HUES64 (cell line): ENCODE measurements at regions not wholly inside any gene's neighbourhood (a gene's known extent, or its start where the extent isn't known, plus 50 kb on each side); places are given as distances from the start of the nearest gene placed in this dataset.
"Not testable (repeated sequence)": the region's sequence is repeated elsewhere in the genome, so short reads cannot be mapped to it uniquely, and the experiment has no call there.

Source experiments
- H3K27ac ChIP-seq: 2 replicates; pipeline ENCODE4 v1.7.0; 2013; ENCODE audit warnings: low read depth, low read length, inconsistent platforms
- H3K27me3 ChIP-seq: 2 replicates; pipeline ENCODE4 v1.6.1; 2013; ENCODE audit warnings: mild to moderate bottlenecking, low read length; ENCODE audit not compliant: insufficient read depth
- H3K36me3 ChIP-seq: 2 replicates; pipeline ENCODE4 v1.6.1; 2013; ENCODE audit warnings: mild to moderate bottlenecking, low read length; ENCODE audit not compliant: insufficient read depth
- H3K4me1 ChIP-seq: 2 replicates; pipeline ENCODE4 v1.6.1; 2013; ENCODE audit warnings: mild to moderate bottlenecking, low read length, moderate library complexity; ENCODE audit not compliant: insufficient read depth
- H3K4me3 ChIP-seq: 2 replicates; pipeline ENCODE4 v1.5.1; 2013; ENCODE audit warnings: mild to moderate bottlenecking, low read length, moderate library complexity
- H3K9ac ChIP-seq: 2 replicates; pipeline ENCODE4 v1.6.1; 2013; ENCODE audit warnings: mild to moderate bottlenecking, low read depth, low read length
- H3K9me3 ChIP-seq: 2 replicates; pipeline ENCODE4 v1.6.1; 2013; ENCODE audit warnings: low read depth, low read length; ENCODE audit not compliant: insufficient read depth
- WGBS: fragments of 150-250, 120-280 bp; methylation state at CpG from one replicate; pipeline ENCODE4 v1.1.7; 2013; ENCODE audit warnings: missing lambda C conversion rate; 5-methylcytosine and 5-hydroxymethylcytosine counted together

DNA sequence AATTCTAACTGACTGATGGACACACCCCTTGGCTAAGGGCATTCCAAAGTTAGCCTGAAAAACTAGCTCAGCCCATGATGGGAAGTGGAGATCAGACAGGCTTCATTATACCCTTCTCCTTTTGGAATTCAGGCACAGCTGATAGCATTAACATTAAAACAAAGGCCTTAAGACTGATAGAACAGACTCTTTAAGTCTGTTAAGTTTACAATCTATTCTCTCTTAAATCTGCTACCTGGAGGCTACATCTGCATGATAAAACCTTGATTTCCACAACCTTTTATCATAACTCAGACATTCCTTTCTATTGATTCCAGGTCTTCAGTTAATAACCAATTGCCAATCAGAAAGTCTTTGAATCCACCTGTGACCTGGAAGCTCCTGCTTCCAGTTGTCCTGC, 281.4 kb downstream of the TUSC1 start:
- no peaks in the 10 kb centered on the region for H3K27me3 ChIP-seq
- H3K27ac ChIP-seq: peak overlapping the region; percentile 100
- H3K9ac ChIP-seq: peak overlapping the region; percentile 42

GRCh38 chr9:25381141-25381540, 297.1 kb downstream of the TUSC1 start:
- Histone ChIP-seq H3K4me1 (no peaks in the 10 kb centered on the region; the same call in 1 of the 2 replicates), H3K27ac (no peak overlapping the region), H3K4me3 (no peak overlapping the region), H3K36me3 (no peaks in the 10 kb centered on the region), H3K9me3 (no peaks in the 10 kb centered on the region), H3K27me3 (no peaks in the 10 kb centered on the region), H3K9ac (no peak overlapping the region)
- 100% methylated on average over 1 of the region's 1 CpG for WGBS

More for the DNA sequence above, 281.4 kb downstream of the TUSC1 start:
- Histone ChIP-seq H3K9me3 (peaks cover 29% of the 10 kb centered on the region), H3K36me3 (peaks cover 18% of the 10 kb centered on the region), H3K4me1 (peaks cover 31% of the 10 kb centered on the region), H3K4me3 (no peak overlapping the region)

- 94% methylated on average over 10 of the region's 10 CpGs for WGBS
- no peaks in the 10 kb centered on the region for H3K27me3 ChIP-seq
Measured at GRCh38 chr9:25377039-25377438, 301.2 kb downstream of the TUSC1 start.

GRCh38 chr9:25374281-25374680, 304.0 kb downstream of the TUSC1 start:
- 98% methylated on average over 1 of the region's 1 CpG for WGBS
- H3K36me3 ChIP-seq: no peaks in the 10 kb centered on the region
- no peaks in the 10 kb centered on the region for H3K4me1 ChIP-seq
- no peak overlapping the region for H3K4me3 ChIP-seq
- H3K27me3 ChIP-seq: no peaks in the 10 kb centered on the region
- H3K9ac ChIP-seq: no peak overlapping the region
- no peaks in the 10 kb centered on the region for H3K9me3 ChIP-seq
- H3K27ac ChIP-seq: no peak overlapping the region

More at GRCh38 chr9:25377039-25377438, 301.2 kb downstream of the TUSC1 start:
- no peak overlapping the region for H3K4me3 ChIP-seq
- H3K4me1 ChIP-seq: no peaks in the 10 kb centered on the region
- H3K9ac ChIP-seq: no peak overlapping the region
- no peak overlapping the region for H3K27ac ChIP-seq
- no peaks in the 10 kb centered on the region for H3K9me3 ChIP-seq
- no peaks in the 10 kb centered on the region for H3K36me3 ChIP-seq

- no peaks in the 10 kb centered on the region for H3K36me3 ChIP-seq
- H3K9ac ChIP-seq: no peak overlapping the region
- H3K4me3 ChIP-seq: no peak overlapping the region
- H3K27me3 ChIP-seq: no peaks in the 10 kb centered on the region
- 100% methylated on average over 1 of the region's 1 CpG for WGBS
- H3K9me3 ChIP-seq: no peaks in the 10 kb centered on the region
- H3K4me1 ChIP-seq: no peaks in the 10 kb centered on the region
- no peak overlapping the region for H3K27ac ChIP-seq
Measured at GRCh38 chr9:25366906-25367305, 311.3 kb downstream of the TUSC1 start.

DNA sequence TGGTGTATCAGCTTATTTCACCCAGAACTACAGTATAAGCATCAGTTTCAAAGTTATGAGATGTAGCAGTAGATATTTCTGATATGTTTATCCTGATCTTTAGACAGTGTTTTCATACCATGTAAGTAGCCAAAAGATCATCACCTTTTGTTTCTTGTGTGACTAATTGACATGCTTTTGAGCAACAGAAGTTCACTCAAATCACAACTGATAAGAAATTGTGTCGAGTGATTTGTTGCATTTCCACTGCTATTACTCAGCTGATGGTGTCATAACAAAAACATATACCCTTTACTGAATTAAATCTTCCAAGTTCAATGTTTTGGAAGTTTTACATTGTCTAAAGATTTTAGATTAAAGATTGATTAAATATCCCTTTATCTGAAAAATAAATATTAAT, 324.5 kb downstream of the TUSC1 start:
- Histone ChIP-seq H3K27ac (no peak overlapping the region), H3K9me3 (peaks cover 27% of the 10 kb centered on the region), H3K4me3 (no peak overlapping the region), H3K9ac (no peak overlapping the region), H3K36me3 (no peaks in the 10 kb centered on the region), H3K4me1 (no peaks in the 10 kb centered on the region), H3K27me3 (no peaks in the 10 kb centered on the region)
- whole genome bisulfite sequencing: 100% methylated on average over 1 of the region's 1 CpG

DNA sequence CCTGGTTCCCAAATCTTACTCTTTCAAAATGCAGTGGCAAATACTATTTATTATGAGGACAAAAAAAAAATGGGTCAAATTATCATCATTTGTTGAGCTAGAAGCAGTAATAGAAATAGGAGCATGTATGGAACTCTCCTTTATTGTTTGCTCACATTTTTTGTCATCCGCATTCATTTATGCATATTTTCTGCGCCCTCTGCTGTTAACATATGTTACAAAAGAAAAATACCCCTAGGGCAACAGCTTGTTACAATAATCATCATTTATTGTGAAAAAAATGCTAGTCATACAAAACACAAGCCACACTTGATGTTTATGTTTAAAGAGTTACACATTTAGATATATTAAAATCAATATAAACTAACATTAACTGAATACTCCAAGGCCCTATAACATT, 328.2 kb downstream of the TUSC1 start:
- WGBS: 100% methylated on average over 2 of the region's 2 CpGs
- H3K9ac ChIP-seq: no peak overlapping the region
- H3K36me3 ChIP-seq: no peaks in the 10 kb centered on the region
- H3K27me3 ChIP-seq: no peaks in the 10 kb centered on the region
- no peaks in the 10 kb centered on the region for H3K9me3 ChIP-seq
- H3K4me3 ChIP-seq: no peak overlapping the region
- H3K4me1 ChIP-seq: no peaks in the 10 kb centered on the region
- no peak overlapping the region for H3K27ac ChIP-seq

DNA sequence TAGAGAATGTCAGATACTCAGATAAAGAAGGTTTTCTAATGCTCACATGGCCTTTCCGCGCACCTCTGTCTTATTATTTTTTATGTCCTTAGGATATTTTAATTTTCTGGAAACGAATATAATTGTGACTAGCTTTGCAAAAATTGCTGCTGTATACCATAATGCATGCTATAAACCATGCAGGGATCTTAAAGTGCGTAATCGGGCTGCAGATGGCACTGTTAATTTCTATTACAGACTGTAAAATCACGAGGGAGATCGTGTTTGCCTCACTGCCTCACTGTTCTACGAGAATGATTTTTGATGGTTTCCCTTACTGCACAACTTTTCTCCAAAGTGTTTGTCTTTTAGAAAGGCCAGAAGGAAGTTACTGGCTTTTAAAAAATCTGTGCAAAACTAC, 356.1 kb downstream of the TUSC1 start:
- no peaks in the 10 kb centered on the region for H3K9me3 ChIP-seq
- 94% methylated on average over 8 of the region's 8 CpGs for WGBS
- no peak overlapping the region for H3K4me3 ChIP-seq
- H3K9ac ChIP-seq: no peak overlapping the region
- H3K27me3 ChIP-seq: no peaks in the 10 kb centered on the region
- H3K36me3 ChIP-seq: no peaks in the 10 kb centered on the region
- H3K27ac ChIP-seq: no peak overlapping the region
- peaks cover 2% of the 10 kb centered on the region; the same call in 1 of the 2 replicates for H3K4me1 ChIP-seq

- no peaks in the 10 kb centered on the region for H3K27me3 ChIP-seq
- H3K9ac ChIP-seq: no peak overlapping the region
- 100% methylated on average over 1 of the region's 1 CpG for WGBS
- H3K36me3 ChIP-seq: no peaks in the 10 kb centered on the region
- H3K9me3 ChIP-seq: no peaks in the 10 kb centered on the region
- H3K4me3 ChIP-seq: no peak overlapping the region
- no peak overlapping the region for H3K27ac ChIP-seq
- H3K4me1 ChIP-seq: no peaks in the 10 kb centered on the region
Measured at GRCh38 chr9:25310961-25311360, 367.3 kb downstream of the TUSC1 start.

GRCh38 chr9:25308549-25308948, 369.7 kb downstream of the TUSC1 start:
- WGBS: 100% methylated on average over 1 of the region's 1 CpG
- Histone ChIP-seq H3K27ac (no peak overlapping the region), H3K9me3 (no peaks in the 10 kb centered on the region), H3K9ac (no peak overlapping the region), H3K4me1 (no peaks in the 10 kb centered on the region), H3K36me3 (no peaks in the 10 kb centered on the region), H3K4me3 (no peak overlapping the region), H3K27me3 (no peaks in the 10 kb centered on the region)

DNA sequence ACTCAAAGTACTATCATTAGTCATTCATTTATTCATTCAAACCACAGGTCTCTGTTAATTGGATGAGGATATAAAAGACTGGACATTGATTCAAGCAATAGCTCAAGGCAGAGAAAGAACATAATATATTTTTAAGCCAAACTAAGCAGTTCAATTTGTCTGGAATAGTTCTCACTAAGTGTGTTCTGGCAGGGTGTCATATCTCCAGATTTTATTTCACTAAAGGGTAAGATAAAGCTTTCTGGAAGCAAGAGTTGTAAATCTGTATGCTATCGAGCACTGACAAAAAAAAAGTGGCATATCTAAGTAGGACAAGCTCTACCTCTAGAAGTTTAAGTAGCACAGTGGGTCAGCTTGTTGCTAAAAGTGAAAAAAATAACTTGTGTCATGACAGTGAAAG, 375.6 kb downstream of the TUSC1 start:
- Histone ChIP-seq H3K27ac (no peak overlapping the region), H3K36me3 (no peaks in the 10 kb centered on the region), H3K27me3 (no peaks in the 10 kb centered on the region), H3K4me3 (no peak overlapping the region), H3K9me3 (no peaks in the 10 kb centered on the region), H3K4me1 (no peaks in the 10 kb centered on the region), H3K9ac (no peak overlapping the region)
- WGBS: 97% methylated on average over 1 of the region's 1 CpG

DNA sequence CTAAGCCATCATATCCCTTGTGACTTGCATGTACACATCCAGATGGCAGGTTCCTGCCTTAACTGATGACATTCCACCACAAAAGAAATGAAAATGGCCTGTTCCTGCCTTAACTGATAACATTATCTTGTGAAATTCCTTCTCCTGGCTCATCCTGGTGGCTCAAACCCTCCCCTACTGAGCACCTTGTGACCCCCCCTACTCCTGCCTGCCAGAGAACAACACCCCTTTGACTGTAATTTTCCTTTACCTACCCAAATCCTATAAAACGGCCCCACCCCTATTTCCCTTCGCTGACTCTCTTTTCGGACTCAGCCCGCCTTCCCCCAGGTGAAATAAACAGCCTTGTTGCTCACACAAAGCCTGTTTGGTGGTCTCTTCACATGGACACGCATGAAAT, 390.0 kb downstream of the TUSC1 start:
- H3K27ac ChIP-seq, H3K27me3 ChIP-seq, H3K9ac ChIP-seq, H3K4me3 ChIP-seq, H3K4me1 ChIP-seq, H3K9me3 ChIP-seq, H3K36me3 ChIP-seq: not testable (repeated sequence)
- 90% methylated on average over 5 of the region's 5 CpGs for WGBS
